ENCODE measurements at regions not wholly inside any gene's neighbourhood (a gene's known extent, or its start where the extent isn't known, plus 50 kb on each side); places are given as distances from the start of the nearest gene placed in this dataset.

DNA sequence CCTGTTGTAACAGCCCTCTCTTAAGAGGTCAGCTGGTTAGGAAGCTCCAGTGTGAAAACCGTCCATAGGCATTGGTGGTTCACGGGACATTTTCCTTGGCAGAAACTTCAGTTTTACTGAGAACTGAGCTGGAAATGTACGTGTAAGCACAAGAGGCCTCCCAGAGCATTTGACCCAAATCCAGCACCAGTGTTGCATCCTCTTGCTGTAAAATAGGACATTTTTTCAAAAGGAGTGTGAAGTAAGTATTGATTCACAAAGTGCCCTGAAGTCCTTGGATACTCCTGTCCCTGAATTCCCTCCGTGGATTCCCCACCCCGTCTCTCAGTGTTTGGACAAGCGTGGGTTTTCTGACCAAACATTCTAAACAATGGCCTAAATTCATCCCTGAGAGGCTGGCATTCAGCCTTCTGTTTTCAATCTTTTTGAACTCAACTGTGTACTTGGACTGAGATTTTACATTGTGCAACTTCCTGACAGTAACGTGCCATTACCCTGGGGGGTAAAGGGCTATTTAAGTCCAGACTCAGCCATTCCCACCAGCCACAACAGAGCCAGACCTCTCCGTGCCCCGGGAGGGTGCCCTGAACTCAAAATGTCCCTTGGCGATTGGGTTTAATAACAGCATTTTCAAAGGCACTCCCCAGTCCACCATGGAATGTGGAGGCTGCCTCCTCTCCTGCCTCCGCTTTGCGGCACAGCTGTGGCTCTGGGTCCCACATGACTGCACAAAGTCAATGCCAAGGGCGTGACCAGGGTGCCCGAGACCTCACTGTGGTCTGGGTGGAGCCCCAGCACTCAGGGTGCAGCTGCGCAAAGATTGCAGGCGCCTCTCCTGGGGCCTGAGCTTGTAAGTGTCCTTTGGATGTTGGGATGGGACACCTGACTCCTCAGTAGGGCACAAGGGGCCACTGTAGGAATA, 92.7 kb upstream of the AFDN start:
- no peaks in the 10 kb centered on the region for H3K27me3 ChIP-seq (ENCODE audit: insufficient read depth, poor library complexity, severe bottlenecking)
- no peaks in the 10 kb centered on the region for H3K4me1 ChIP-seq (ENCODE audit: insufficient read depth, poor library complexity, severe bottlenecking)
- no peak for ATAC-seq (ENCODE audit: low read depth)
- H3K9me3 ChIP-seq (ENCODE audit: severe bottlenecking) = no peaks in the 10 kb centered on the region
- no peak for DNase-seq (ENCODE audit: low spot score)
- H3K4me3 ChIP-seq (ENCODE audit: severe bottlenecking) = no peak overlapping the region
- H3K36me3 ChIP-seq (ENCODE audit: low read depth) = no peaks in the 10 kb centered on the region
- H3K27ac ChIP-seq (ENCODE audit: poor library complexity, severe bottlenecking) = no peak overlapping the region
- TF ChIP-seq, protein P1, sequence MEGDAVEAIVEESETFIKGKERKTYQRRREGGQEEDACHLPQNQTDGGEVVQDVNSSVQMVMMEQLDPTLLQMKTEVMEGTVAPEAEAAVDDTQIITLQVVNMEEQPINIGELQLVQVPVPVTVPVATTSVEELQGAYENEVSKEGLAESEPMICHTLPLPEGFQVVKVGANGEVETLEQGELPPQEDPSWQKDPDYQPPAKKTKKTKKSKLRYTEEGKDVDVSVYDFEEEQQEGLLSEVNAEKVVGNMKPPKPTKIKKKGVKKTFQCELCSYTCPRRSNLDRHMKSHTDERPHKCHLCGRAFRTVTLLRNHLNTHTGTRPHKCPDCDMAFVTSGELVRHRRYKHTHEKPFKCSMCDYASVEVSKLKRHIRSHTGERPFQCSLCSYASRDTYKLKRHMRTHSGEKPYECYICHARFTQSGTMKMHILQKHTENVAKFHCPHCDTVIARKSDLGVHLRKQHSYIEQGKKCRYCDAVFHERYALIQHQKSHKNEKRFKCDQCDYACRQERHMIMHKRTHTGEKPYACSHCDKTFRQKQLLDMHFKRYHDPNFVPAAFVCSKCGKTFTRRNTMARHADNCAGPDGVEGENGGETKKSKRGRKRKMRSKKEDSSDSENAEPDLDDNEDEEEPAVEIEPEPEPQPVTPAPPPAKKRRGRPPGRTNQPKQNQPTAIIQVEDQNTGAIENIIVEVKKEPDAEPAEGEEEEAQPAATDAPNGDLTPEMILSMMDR (IDR thresholded peaks at IDR 0.05; ENCODE audit: poor library complexity, severe bottlenecking) = no peak

DNA sequence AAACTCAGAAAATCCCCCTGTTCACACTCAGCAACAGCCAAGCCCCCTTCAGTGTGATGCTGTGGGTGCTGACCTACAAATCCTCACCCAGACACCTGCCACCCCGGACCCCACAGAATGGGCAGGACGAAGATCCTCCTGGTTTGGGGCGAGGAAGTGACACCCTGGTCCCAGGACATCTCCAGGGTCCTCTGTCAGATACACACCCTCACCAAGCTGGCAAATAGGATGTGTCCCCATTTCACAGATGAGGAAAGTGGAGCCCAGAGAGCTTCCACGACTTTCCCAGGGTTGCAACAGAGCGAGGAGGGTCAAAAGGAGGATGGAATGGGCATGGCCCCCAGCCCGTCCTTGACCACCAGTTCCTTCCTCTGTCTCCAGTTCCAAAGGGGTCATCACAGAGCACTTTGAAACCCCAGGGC, 92.0 kb upstream of the AFDN start:
- no peaks in the 10 kb centered on the region for H3K4me1 ChIP-seq (ENCODE audit: insufficient read depth, poor library complexity, severe bottlenecking)
- no peak for DNase-seq (ENCODE audit: low spot score)
- no peak for ATAC-seq (ENCODE audit: low read depth)
- H3K4me3 ChIP-seq (ENCODE audit: severe bottlenecking) = no peak overlapping the region
- no peaks in the 10 kb centered on the region for H3K27me3 ChIP-seq (ENCODE audit: insufficient read depth, poor library complexity, severe bottlenecking)
- no peaks in the 10 kb centered on the region for H3K9me3 ChIP-seq (ENCODE audit: severe bottlenecking)
- TF ChIP-seq, protein P1 (IDR thresholded peaks at IDR 0.05; ENCODE audit: poor library complexity, severe bottlenecking) = no peak
- H3K27ac ChIP-seq (ENCODE audit: poor library complexity, severe bottlenecking) = no peak overlapping the region
- H3K36me3 ChIP-seq (ENCODE audit: low read depth) = no peaks in the 10 kb centered on the region

DNA sequence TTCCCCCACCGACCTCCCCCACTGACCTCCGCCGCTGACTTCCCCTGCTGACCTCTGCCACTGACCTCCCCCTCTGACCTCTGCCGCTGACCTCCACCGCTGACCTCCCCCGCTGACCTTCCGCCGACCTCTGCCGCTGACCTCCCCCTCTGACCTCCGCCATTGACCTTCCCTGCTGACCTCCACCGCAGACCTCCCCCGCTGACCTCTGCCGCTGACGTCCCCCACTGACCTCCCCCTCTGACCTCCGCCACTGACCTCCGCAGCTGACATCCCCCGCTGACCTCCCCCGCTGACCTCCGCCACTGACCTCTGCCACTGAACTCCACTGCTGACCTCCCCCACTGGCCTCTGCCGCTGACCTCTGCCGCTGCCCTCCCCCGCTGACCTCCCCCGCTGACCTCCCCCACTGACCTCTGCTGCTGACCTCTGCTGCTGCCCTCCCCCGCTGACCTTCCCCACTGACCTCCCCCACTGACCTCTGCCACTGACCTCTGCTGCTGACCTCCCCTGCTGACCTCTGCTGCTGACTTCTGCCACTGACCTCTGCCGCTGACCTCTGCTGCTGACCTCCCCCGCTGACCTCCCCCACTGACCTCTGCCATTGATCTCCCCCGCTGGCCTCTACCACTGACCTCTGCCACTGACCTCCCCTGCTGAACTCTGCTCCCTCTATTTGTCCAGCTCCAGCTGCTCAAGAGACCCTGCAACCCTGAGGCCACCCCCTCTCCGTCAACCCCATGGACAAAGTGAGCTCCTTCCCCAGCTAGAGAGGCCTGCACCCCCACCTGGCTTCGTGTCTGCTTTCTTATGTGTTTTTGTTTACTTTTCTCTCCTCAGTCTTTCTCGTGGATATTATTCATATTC, 91.4 kb upstream of the AFDN start:
- H3K9me3 ChIP-seq (ENCODE audit: severe bottlenecking) = no peaks in the 10 kb centered on the region
- no peak for ATAC-seq (ENCODE audit: low read depth)
- H3K4me3 ChIP-seq (ENCODE audit: severe bottlenecking) = no peak overlapping the region
- H3K27ac ChIP-seq (ENCODE audit: poor library complexity, severe bottlenecking) = no peak overlapping the region
- no peaks in the 10 kb centered on the region for H3K36me3 ChIP-seq (ENCODE audit: low read depth)
- TF ChIP-seq, protein P1 (IDR thresholded peaks at IDR 0.05; ENCODE audit: poor library complexity, severe bottlenecking) = no peak
- H3K27me3 ChIP-seq (ENCODE audit: insufficient read depth, poor library complexity, severe bottlenecking) = no peaks in the 10 kb centered on the region
- no peaks in the 10 kb centered on the region for H3K4me1 ChIP-seq (ENCODE audit: insufficient read depth, poor library complexity, severe bottlenecking)
- DNase-seq (ENCODE audit: low spot score) = no peak

DNA sequence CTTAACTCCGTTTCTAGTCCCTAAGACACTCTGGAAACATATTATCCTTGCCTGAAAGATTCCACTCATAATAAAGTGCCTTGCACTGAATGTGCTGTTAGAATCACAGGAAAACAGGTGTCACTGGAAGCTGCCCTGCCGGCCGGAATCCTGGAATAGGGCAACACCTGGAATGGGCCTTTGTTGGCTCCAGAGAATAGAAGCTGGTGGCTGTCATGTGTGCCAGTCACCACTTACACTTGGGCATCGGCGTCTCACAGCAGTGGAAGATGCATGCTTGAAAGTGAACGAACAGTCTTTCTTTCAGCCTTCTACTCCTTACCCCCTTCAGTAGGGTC, 90.8 kb upstream of the AFDN start:
- TF ChIP-seq, protein P1 (IDR thresholded peaks at IDR 0.05; ENCODE audit: poor library complexity, severe bottlenecking) = no peak
- Histone ChIP-seq H3K36me3 (ENCODE audit: low read depth) (no peaks in the 10 kb centered on the region), H3K27me3 (ENCODE audit: insufficient read depth, poor library complexity, severe bottlenecking) (no peaks in the 10 kb centered on the region), H3K27ac (ENCODE audit: poor library complexity, severe bottlenecking) (no peak overlapping the region), H3K9me3 (ENCODE audit: severe bottlenecking) (no peaks in the 10 kb centered on the region), H3K4me3 (ENCODE audit: severe bottlenecking) (no peak overlapping the region), H3K4me1 (ENCODE audit: insufficient read depth, poor library complexity, severe bottlenecking) (no peaks in the 10 kb centered on the region)
- ATAC-seq (ENCODE audit: low read depth) (no peak), DNase-seq (ENCODE audit: low spot score) (no peak)
